ENCODE measurements at regions not wholly inside any gene's neighbourhood (a gene's known extent, or its start where the extent isn't known, plus 50 kb on each side); places are given as distances from the start of the nearest gene placed in this dataset.
"Not testable (repeated sequence)": the region's sequence is repeated elsewhere in the genome, so short reads cannot be mapped to it uniquely, and the experiment has no call there.

DNA sequence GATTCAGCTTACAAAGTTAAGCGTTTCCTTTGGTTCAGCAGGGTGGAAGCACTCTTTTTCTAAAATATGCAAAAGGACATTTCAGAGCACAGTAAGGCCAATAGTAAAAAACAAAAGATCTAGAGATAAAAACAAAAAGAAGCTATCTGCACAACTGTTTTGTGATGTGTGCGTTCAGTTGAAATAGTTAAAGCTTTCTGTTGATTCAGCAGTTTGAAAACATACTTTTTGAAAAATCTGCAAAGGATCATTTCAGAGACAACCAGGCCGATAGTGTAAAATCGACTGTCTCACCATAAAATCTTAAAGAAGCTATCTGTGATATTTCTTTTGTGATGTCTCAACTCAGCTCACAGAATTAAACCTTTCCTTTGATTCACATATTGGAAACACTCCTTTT lies 300.0 kb upstream of the ALG10B start:
- intact Hi-C loops (cut with DNase I): no loop called here
- ATAC-seq (no peak), DNase-seq (no peak)

DNA sequence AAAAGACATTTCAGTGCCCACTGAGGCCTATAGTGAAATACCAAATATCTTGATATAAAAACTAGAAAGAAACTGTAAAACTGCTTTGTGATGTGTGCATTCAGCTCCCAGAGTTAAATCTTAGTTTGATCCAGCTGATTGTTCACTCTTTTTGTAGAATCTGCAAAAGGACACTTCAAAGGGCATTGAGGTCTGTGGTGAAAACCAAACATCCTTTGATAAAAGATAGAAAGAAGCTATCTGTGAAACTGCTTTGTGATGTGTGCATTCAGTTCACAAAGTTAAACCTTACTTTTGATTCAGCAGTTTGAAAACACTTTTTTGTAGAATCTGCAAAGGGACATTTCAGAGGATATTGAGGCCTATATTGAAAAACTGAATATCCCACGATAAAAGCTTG lies 290.7 kb upstream of the ALG10B start:
- intact Hi-C loops (cut with DNase I): no loop called here
- ATAC-seq (no peak), DNase-seq (no peak)

DNA sequence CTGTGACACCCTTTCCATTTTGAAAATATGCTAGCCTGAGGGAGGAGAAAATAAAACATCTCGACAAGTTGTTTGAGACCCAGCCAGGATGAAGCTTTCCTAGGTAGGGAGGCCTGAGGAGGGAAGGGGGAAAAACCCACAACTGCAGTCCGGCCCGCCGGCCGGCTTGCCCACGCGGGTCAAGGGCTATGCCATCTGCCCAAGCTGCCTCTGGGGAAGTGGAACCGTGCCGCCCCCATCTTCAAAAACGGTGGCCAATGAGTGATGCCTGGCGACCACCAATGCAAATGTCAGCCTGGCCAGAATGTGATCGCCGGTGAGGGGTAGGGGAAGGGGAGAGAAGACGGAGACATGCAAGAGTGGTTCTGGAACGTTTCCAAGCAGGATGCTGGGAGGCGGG lies 263.5 kb upstream of the ALG10B start:
- intact Hi-C loops (cut with DNase I): no loop called here
- ATAC-seq (no peak), DNase-seq (no peak)

DNA sequence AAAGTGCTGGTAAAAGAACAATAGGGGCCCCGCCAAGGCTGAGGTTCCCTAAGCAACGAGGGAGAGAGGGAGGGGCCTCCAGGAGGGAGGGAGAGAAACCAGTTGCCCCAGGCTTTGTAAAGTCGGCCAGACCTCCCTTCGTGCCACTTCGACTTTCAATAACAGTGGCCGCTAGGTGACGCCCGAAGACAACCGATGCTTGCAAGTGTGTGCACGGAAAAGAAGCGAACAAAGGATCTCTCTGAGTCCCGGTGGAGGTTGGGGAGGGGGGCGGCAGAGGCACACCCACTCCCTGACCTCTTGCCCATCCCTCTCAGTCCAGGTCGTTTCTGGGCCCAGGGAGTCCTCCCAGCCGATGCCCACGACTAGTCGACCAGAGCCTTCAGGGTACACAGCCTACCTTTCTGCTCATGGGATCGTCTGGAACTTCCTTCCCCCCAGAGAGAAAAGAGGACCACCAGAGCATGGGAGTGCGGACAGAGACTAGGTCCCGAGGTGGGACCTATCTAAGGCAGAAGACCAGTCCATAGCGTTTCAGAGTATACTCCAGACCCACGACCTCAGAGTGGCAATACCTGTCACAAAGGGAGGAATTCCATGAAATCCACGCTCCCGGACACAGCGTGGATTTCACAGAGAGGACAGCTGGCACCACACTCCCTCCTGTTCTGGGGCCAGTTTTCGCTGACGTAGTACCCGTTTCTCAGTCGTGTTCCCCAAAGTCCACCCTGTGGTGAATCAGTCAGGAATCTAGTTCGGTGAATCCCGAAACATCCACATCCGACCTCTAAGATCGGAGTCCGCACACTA lies 262.7 kb upstream of the ALG10B start:
- DNase-seq: no peak
- no peak for ATAC-seq
- intact Hi-C loops (cut with DNase I): no loop called here

DNA sequence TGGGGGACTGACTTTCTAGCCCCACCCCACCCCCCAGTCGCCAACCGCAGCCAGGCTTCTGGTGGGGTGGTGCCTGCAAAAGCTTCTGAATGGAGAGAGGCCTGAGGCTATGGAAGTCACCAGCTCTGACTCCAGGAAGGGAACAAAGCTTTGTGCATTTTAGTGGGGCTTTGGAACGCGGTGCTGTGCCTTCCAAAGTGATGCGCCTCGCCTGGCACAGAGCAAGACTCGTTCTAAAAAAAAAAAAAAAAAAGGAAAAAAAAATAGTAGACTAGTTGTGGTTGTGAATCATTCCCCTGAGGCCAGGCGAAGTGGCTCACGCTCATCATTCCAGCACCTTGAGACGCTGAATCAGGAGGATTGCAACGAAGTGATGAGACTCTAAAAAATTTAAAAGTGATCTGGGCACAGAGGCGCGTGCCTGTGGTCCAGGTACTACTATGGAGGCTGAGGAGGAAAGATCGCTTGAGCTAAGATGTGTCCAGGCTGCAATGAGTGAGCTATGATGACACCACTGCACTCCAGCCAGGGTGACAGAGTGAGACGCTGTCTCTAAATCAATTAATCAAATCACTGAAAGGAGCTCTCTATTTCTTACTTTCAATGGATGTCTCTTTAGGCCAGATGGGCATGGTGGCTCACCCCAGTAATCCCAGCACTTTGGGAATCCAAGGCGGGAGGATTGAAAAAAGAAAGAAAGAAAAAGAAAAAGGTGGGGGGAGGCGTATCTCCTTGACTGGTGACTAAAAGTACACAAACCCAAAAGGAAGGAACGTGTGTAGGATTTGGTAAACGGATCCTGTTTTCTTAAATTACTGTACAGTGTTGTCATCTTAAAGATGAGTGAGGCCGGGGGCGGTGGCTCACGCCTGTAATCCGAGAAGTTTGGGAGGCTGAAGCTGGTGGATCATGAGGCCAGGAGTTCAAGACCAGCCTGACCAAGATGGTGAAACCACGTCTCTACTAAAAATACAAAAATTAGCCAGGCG lies 259.6 kb upstream of the ALG10B start:
- ATAC-seq (no peak), DNase-seq (no peak)
- intact Hi-C loops (cut with DNase I): no loop called here

DNA sequence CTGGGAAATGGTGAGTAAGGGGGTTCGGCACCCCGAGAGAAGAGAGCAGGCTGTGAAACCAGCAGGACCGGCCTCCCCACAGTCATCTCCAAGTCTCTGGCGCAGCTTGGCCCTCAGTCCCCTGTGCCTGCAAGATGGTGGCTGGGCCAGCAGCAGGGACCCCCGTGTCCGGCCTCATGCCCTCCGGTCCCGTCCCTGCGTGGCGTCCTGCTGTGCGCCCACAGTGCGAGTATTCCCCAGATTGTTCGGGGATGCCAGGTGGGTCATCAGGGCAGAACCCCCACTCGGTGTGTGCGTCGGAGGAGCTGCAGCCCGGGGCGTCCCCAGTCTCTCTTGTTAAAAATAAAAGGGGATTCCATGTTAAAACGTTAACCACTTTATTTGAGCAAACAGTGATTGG lies 216.9 kb upstream of the ALG10B start:
- intact Hi-C loops (cut with DNase I): no loop called here
- DNase-seq (no peak), ATAC-seq (no peak)

DNA sequence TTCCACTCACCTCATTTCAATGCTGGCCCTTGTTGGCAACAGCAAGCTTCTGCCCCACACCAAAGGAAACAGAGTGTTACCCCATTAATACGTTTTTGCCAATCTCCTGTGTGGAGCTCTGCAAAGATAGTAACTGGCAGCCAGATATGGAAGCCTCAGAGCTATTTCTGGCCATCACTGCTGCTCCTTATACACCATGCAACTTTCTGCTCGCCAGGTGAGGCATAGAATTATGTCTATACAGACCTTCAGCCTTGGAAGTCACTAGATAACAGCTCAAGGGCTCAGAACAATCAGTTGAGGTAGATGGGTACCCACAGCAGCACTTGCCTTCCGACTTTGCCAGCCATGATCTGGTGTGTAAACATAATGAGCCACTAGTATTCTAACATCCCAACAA lies 214.8 kb upstream of the ALG10B start:
- ATAC-seq: no peak
- intact Hi-C loops (cut with DNase I): no loop called here

DNA sequence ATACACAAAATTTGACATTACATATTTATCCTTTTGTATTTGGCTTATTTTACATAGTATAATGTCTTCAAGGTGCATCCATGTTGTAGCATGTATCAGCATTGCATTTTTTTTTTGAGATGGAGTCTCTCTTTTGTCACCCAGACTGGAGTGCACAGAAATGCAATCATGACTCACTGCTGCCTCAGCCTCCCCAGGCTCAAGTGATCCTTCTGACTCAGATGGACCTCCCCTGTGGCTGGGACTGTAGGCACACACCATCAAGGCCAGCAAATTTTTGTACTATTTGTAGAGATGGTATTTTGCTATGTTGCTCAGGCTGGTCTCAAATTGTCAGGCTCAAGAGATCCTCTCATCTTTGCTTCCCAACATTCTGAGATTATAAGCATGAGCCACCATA lies 214.4 kb upstream of the ALG10B start:
- ATAC-seq (no peak), DNase-seq (no peak)
- intact Hi-C loops (cut with DNase I): no loop called here

More for the DNA sequence above, 214.8 kb upstream of the ALG10B start:
- no peak for DNase-seq

DNA sequence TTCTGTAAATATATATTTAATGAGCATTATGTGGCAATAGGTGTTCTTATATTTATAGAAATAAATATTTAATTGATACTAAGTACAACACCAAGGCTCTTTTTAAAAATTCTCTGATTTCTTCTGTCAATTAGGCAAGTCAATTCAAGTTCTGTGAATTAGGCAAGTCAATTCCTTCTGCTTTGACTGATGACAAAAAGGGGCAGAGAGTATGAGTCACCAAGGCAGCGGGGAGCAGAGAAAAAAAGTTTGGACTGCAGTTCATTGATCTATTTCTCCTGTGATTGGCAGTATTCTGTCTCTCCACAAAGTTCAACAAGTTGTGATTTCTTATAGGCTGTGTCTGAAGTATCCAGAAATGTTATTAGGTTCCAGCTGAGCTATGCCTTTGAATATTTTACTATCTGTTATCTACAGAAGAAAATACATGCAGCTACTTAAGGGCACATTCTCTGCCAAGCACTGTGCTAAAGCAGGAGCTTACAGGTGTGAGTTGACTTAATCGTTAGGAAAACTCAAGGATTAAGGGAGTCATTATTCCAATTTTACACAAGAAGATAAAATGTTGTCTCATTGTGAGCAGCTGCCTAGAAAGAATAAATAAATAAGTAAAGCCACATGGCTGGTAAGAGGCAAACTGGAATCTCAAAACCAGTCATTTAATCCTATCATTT lies 206.4 kb upstream of the ALG10B start:
- ATAC-seq (no peak), DNase-seq (no peak)
- intact Hi-C loops (cut with DNase I): no loop called here

DNA sequence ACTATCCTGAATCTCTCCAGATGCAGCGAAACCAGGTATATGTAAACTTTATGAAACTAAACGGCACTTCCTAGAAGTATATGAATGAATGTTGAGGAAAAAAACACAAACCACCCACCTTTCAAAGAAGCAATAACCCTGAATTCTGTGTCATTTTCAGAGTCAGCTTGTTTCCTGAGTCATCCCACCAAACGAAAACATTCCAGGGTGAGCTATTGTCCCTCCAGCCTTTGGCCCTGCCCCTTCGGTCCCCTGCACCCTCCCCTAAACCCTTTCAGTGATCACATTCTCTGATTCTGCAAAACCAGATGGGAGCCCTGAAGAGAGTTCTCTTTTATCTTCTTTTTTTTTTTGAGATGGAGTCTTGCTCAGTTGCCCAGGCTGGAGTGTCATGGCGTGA lies 202.6 kb upstream of the ALG10B start:
- ATAC-seq (no peak), DNase-seq (no peak)
- intact Hi-C loops (cut with DNase I): no loop called here

DNA sequence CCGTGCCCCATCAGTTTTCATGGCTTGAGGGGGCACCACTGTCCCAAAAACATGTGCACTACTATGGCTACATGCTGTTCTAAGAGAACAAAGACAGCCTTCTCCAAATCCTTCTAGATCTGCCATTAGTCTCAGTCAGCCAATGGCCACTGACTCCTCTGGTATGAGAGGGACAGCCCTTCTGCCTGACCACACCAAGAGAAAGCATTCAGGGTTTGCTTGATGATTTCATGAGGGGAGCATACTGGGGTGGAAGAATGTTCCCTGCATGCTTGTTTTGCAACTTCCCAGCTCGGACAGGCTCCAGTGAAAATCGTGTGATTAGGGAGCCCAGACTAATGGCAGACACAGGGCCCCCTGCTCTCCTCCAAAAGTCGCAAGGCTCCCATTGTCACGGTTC lies 199.6 kb upstream of the ALG10B start:
- intact Hi-C loops (cut with DNase I): no loop called here
- DNase-seq: no peak
- ATAC-seq: no peak

DNA sequence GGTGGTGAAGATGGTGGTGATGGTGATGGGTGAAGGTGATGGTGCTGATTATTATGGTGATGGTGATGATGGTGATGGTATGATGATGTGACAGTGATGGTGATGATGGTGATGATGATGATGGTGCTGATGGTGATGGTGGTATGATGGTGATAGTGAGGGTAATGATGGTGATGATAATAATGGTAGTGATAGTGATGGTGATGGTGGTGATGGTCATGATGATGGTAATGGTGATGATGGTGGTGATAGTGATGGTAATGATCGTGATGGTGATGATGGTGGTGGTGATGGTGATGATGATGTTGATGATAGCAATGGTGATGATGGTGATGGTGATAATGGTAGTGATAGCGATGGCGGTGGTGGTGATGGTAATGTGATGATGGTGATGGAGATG lies 197.9 kb upstream of the ALG10B start:
- ATAC-seq: no peak
- no peak for DNase-seq
- intact Hi-C loops (cut with DNase I): no loop called here

DNA sequence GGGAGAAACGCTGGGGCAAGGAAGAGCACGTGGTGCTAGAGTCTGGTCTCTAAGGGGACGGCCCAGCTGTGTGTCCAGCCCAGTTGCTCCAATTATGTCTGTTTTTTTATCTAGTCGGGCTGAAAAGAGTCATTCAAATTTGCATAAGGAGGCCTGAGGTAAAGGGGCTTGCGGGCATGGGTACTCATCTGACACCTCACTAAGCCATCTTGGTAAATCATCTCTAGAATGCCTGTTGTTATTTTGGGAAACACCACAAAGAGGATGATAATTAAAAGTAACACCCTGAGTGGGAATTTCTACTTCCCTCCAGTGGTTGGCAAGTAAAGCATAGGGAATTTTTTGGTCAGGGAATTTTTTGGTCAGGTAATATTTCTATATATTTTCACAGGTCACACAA lies 196.1 kb upstream of the ALG10B start:
- DNase-seq (no peak), ATAC-seq (no peak)
- intact Hi-C loops (cut with DNase I): no loop called here

DNA sequence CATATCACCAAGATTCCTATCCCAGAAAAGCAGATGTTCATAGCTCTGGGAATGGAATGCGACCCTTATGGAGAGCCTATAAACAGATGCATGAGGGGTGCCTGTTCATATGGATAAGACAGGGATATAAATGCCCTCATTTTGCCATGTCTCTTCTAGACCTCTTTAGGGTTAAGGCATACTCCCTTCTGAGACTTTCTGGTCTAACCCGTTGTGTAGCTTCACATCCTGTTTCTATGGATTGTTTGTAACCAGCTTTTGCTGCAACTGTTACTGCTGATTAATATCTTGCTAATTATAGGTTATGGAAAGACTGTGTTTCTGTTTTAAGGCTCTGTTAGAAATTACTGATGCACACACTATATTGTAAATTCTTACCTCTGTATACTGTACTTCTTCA lies 193.5 kb upstream of the ALG10B start:
- intact Hi-C loops (cut with DNase I); DNase-seq; ATAC-seq: not testable (repeated sequence)

DNA sequence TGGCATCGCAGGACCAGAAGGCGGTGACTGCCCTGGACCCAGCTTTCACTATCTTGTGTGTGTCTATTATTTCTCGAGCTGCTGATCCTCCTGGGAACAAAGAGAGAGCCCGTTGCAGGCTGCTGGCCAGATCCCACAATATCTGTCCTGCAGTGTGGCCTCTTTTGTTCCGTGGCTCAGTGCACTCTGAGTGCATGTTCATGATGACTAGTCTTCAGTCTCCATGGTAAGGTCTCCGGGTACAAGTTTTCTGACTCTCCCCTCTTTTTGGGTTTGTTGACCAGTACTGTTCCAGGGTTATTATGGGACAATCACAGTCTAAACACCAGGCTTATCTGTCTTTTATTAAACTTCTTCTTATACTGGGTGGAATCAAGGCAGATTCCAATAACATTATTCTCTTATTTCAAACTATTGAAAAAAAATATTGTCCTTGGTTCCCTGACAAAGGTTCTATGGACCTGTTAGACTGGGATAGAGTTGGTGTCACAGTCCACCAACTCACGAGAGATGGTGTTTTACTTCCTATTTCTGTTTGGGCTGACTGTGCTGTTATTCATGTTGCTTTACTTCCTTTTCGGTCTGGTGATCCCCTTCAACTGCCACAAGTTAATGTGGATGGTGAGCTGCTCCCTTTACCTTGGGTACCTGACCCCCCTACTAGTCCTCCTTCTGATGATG lies 192.9 kb upstream of the ALG10B start:
- ATAC-seq: no peak
- intact Hi-C loops (cut with DNase I): no loop called here
- DNase-seq: no peak

DNA sequence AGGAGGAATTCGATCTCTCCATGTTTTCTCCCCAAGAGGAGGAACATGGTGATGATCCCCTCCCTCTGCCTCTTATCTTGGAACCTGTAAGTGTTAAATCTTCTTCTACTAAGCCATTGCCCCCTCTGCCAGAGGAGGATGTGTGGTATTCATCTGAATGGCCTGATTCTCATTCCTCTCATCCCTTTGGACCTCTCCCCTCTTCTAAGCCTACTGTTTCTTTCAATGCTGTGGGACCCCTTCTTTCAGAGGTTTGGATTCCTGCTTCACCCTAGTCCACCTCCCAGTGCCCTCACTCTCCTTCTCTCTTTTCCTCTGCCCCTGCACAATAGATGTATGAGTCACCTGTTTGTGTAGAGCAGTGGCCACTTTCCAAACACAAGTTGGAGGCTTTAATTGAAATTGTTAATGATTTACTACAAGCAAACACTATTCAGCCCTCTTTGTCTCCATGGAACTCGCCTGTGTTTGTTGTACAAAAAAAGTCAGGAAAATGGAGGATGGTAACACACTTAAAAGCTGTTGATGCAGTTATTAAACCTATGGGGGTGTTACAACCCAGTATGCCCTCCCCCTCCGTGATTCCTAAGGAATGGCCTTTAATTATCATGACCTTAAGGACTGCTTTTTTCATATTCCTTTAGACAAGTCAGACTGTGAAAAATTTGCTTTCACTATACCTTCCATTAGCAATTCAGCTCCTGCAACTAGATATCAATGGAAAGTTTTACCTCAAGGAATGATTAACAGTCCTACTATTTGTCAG lies 192.1 kb upstream of the ALG10B start:
- intact Hi-C loops (cut with DNase I): no loop called here
- no peak for ATAC-seq
- DNase-seq: no peak

DNA sequence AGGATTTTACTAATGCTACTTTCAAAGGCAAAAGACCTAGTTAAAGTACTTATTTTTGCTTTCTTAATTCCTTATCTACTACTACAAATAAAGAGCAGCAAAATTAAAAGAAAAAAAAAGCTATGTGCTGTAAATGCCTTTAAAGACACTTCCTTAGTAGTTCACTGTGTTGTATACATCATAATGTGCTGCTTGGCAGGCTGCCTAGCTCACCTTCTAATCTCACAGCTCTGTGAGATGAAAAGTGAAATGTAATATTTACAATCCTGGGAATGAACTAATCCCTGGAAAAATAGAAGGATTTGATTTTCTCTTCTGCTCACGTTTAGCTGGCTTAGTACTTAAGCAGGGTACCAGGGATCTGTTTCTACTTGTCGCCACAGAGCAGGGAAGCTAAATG lies 184.4 kb upstream of the ALG10B start:
- ATAC-seq: no peak
- intact Hi-C loops (cut with DNase I): no loop called here
- DNase-seq: no peak

DNA sequence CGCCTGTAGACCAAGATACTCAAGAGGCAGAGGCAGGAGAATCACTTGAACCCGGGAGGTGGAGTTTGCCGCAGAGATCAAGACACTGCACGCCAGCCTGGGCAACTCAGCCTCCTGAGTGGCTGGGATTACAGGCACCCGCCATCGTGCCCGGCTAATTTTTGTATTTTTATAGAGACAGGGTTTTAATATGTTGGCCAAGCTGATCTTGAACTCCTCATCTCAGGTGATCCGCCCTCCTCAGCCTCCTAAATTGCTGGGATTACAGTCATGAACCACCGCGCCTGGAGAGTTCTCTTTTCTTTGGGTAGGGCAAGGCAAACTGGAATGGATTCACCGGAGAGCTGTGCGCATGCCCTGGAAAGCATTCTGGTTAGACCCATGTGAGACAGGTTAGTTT lies 179.3 kb upstream of the ALG10B start:
- ATAC-seq: no peak

DNA sequence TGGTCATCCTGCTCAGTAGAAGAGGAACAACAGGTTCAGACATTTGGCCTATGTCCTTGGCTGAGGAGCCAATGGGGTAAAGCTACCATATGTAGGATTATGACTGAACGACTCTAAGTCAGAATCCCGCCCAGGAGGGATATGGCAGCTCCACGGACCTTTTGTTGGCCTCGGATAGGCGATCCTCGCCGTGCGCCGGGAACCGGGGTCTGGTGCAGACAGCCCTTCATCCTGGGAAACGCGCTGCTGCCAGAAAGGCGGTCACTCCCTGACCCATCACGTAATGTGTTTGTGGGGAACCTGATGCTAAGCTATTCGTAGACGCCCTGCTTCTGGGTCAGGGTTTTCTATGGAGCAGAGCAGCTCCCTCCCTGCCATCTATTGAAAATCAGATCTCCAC lies 178.9 kb upstream of the ALG10B start:
- DNase-seq (no peak), ATAC-seq (no peak)
- intact Hi-C loops (cut with DNase I): loop anchor here in 1 of 2 donors (2.0 kb wide), 1 partner anchor 179 kb away; the partner anchor contains the start of gene ALG10B

More for the DNA sequence above, 179.3 kb upstream of the ALG10B start:
- no peak for DNase-seq
- intact Hi-C loops (cut with DNase I): no loop called here
